Breast epithelium (tissue), 4 donors: ENCODE measurements at regions not wholly inside any gene's neighbourhood (a gene's known extent, or its start where the extent isn't known, plus 50 kb on each side); places are given as distances from the start of the nearest gene placed in this dataset.

Experiments used
- DNase-seq, 2 donors: peaks; one replicate each; pipeline ENCODE4 v3.0.0-alpha.2; 2019; ENCODE audit warnings: low spot score in 2 of 2
- H3K27ac ChIP-seq, 2 donors: fragments of 200-600 bp; sonication (generic) in 1 of 2; one replicate each; pipeline ENCODE4 v1.5.1; 2016 to 2019; ENCODE audit warnings: mild to moderate bottlenecking in 1 of 2
- H3K27me3 ChIP-seq, 2 donors: fragments of 200-600 bp; sonication (generic) in 1 of 2; one replicate each; pipeline versions ENCODE4 v1.5.1 to v1.6.0; 2017 to 2019; ENCODE audit warnings: control low read depth in 1 of 2, mild to moderate bottlenecking in 1 of 2
- H3K36me3 ChIP-seq: fragments of 200-600 bp; one replicate; pipeline ENCODE4 v1.5.1; 2019
- H3K4me1 ChIP-seq, 2 donors: fragments of 200-600 bp; sonication (generic); one replicate each; pipeline ENCODE4 v1.5.1; 2016 to 2019; ENCODE audit warnings: control low read depth in 1 of 2
- H3K4me3 ChIP-seq, 3 donors: fragments of 200-600 bp; sonication (generic); 1 replicate in 2 of 3; 2 replicates in 1 of 3; pipeline ENCODE4 v1.5.1; 2016 to 2019; ENCODE audit warnings: mild to moderate bottlenecking in 3 of 3, moderate library complexity in 2 of 3
- H3K9me3 ChIP-seq, 2 donors: fragments of 200-600 bp; sonication (generic) in 1 of 2; one replicate each; pipeline ENCODE4 v1.5.1; 2016 to 2019; ENCODE audit warnings: control low read depth in 1 of 2
- POLR2A ChIP-seq: fragments of 450-650 bp; IDR thresholded peaks from one replicate; pipeline ENCODE4 v1.6.1; 2016; ENCODE audit warnings: antibody characterized with exemption, mild to moderate bottlenecking, moderate library complexity
- POLR2AphosphoS5 ChIP-seq, 3 donors: sonication (generic); formaldehyde crosslinking; IDR thresholded peaks; one replicate each; pipeline ENCODE4 v1.6.1; 2017; ENCODE audit warnings: antibody characterized with exemption in 3 of 3
- intact Hi-C: fragments of 100-400 bp; cut with DNase I; formaldehyde crosslinking; loops from one replicate; pipeline ENCODE4 v1.15.1; 2023; ENCODE audit warnings: low total_unique reads
- TF ChIP-seq, protein P1 (sequence below), 3 donors: fragments of 450-650 bp; IDR thresholded peaks; one replicate each; pipeline ENCODE4 v1.5.1; 2016 to 2017; ENCODE audit warnings: antibody characterized with exemption in 3 of 3, mild to moderate bottlenecking in 3 of 3, moderate library complexity in 3 of 3

- H3K36me3 ChIP-seq, result no peaks in the 10 kb centered on the region
- TF ChIP-seq, protein P1, sequence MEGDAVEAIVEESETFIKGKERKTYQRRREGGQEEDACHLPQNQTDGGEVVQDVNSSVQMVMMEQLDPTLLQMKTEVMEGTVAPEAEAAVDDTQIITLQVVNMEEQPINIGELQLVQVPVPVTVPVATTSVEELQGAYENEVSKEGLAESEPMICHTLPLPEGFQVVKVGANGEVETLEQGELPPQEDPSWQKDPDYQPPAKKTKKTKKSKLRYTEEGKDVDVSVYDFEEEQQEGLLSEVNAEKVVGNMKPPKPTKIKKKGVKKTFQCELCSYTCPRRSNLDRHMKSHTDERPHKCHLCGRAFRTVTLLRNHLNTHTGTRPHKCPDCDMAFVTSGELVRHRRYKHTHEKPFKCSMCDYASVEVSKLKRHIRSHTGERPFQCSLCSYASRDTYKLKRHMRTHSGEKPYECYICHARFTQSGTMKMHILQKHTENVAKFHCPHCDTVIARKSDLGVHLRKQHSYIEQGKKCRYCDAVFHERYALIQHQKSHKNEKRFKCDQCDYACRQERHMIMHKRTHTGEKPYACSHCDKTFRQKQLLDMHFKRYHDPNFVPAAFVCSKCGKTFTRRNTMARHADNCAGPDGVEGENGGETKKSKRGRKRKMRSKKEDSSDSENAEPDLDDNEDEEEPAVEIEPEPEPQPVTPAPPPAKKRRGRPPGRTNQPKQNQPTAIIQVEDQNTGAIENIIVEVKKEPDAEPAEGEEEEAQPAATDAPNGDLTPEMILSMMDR (IDR thresholded peaks at IDR 0.05), result no peak
- TF ChIP-seq POLR2A (no peak), POLR2AphosphoS5 (IDR thresholded peaks at IDR 0.05) (no peak)
- H3K27ac ChIP-seq, result no peak overlapping the region
- H3K4me1 ChIP-seq, result no peaks in the 10 kb centered on the region
- no peak overlapping the region for H3K4me3 ChIP-seq
- H3K9me3 ChIP-seq, result no peaks in the 10 kb centered on the region
- H3K27me3 ChIP-seq, result peaks cover 0 to 10% of the 10 kb centered on the region in 2 donors
- intact Hi-C loops, result no loop called here
- no peak for DNase-seq
Measured at GRCh38 chr6:169883316-169883715, 131.9 kb downstream of the ERMARD start.

DNA sequence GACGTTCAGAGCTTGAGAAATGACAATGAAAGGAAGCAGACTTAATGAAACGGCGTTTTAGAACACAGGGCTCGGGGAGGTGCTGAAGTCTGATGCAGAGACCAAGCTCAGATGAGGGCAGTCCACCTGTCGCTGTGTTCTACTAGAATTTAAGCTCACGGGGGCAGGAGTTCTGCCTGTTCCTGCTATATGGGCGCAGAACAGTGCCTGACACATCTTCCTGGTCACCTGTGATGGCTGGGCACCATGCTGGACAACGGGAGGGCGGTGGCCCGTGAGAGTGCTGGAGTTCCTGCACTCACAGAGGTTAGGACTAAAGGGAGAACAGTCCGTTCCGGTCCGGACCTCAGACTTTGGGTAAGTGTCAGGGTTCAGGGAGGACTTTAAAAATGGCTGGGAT lies 130.6 kb downstream of the ERMARD start:
- Histone ChIP-seq H3K4me3 (no peak overlapping the region), H3K27me3 (peaks cover 0 to 10% of the 10 kb centered on the region in 2 donors), H3K4me1 (no peaks in the 10 kb centered on the region), H3K9me3 (no peaks in the 10 kb centered on the region), H3K36me3 (no peaks in the 10 kb centered on the region), H3K27ac (no peak overlapping the region)
- no peak for TF ChIP-seq POLR2A
- TF ChIP-seq, protein P1 (IDR thresholded peaks at IDR 0.05), result no peak
- no peak for TF ChIP-seq POLR2AphosphoS5 (IDR thresholded peaks at IDR 0.05)
- DNase-seq, result no peak
- intact Hi-C loops, result no loop called here

DNA sequence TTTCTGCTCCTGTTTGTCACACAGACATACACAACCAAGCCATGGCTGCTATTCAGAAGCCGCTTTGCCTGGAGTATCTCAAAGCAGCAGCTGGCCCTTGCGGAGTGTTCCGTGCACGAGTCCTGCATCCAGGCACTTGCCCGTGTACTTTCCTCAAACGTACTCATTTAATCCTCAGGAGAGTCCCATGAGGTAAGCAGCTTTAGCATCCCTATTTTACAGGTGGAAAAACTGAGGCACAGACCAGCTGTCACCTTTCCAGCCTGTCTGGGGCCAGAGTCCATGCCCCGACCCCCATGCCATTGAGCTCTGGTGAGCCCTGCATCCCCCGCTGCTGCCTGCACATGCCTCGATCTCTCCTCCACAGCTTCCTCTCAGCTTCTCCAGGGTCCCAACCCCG lies 130.0 kb downstream of the ERMARD start:
- H3K9me3 ChIP-seq, result no peaks in the 10 kb centered on the region
- no peak for DNase-seq
- no peak overlapping the region for H3K4me3 ChIP-seq
- intact Hi-C loops, result no loop called here
- H3K36me3 ChIP-seq, result no peaks in the 10 kb centered on the region
- TF ChIP-seq POLR2A (no peak), POLR2AphosphoS5 (IDR thresholded peaks at IDR 0.05) (no peak)
- TF ChIP-seq, protein P1 (IDR thresholded peaks at IDR 0.05), result no peak
- H3K27ac ChIP-seq, result no peak overlapping the region
- H3K27me3 ChIP-seq, result peaks cover 0 to 10% of the 10 kb centered on the region in 2 donors
- no peaks in the 10 kb centered on the region for H3K4me1 ChIP-seq

- DNase-seq, result no peak
- intact Hi-C loops, result no loop called here
- TF ChIP-seq, protein P1 (IDR thresholded peaks at IDR 0.05), result no peak
- TF ChIP-seq POLR2AphosphoS5 (IDR thresholded peaks at IDR 0.05), result no peak
- no peak for TF ChIP-seq POLR2A
Measured at GRCh38 chr6:169880516-169880915, 129.1 kb downstream of the ERMARD start.

GRCh38 chr6:169869301-169869700 lies 117.9 kb downstream of the ERMARD start:
- Histone ChIP-seq H3K27me3 (no peaks in the 10 kb centered on the region), H3K27ac (no peak overlapping the region), H3K36me3 (no peaks in the 10 kb centered on the region), H3K9me3 (peaks cover 0 to 5% of the 10 kb centered on the region in 2 donors), H3K4me3 (no peak overlapping the region), H3K4me1 (no peaks in the 10 kb centered on the region)
- intact Hi-C loops, result no loop called here
- TF ChIP-seq POLR2AphosphoS5 (IDR thresholded peaks at IDR 0.05), result no peak
- TF ChIP-seq POLR2A, result no peak
- TF ChIP-seq, protein P1 (IDR thresholded peaks at IDR 0.05), result no peak
- no peak for DNase-seq

More at GRCh38 chr6:169880516-169880915, 129.1 kb downstream of the ERMARD start:
- H3K27ac ChIP-seq, result no peak overlapping the region
- H3K27me3 ChIP-seq, result peaks cover 0 to 10% of the 10 kb centered on the region in 2 donors
- no peak overlapping the region for H3K4me3 ChIP-seq
- H3K36me3 ChIP-seq, result no peaks in the 10 kb centered on the region
- H3K9me3 ChIP-seq, result peaks cover 0 to under 1% of the 10 kb centered on the region in 2 donors
- no peaks in the 10 kb centered on the region for H3K4me1 ChIP-seq
